OCI-LY1 (cell line): ENCODE measurements at regions not wholly inside any gene's neighbourhood (a gene's known extent, or its start where the extent isn't known, plus 50 kb on each side); places are given as distances from the start of the nearest gene placed in this dataset.

Experiments used
- EZH2 ChIP-seq: fragments of 200-600 bp; sonication (generic), shearing (Covaris generic); IDR thresholded peaks from 2 replicates; pipeline ENCODE4 v1.8.0; 2017; ENCODE audit warnings: borderline replicate concordance, mixed run types, mild to moderate bottlenecking, antibody characterized with exemption, low read length, moderate library complexity, mixed read lengths
- TF ChIP-seq, protein P1 (sequence below): fragments of 200-600 bp; sonication (generic), shearing (Covaris generic); IDR thresholded peaks from 2 replicates; pipeline ENCODE4 v1.5.1; 2017; ENCODE audit warnings: mild to moderate bottlenecking, antibody characterized with exemption, low read length, moderate library complexity, mixed read lengths

DNA sequence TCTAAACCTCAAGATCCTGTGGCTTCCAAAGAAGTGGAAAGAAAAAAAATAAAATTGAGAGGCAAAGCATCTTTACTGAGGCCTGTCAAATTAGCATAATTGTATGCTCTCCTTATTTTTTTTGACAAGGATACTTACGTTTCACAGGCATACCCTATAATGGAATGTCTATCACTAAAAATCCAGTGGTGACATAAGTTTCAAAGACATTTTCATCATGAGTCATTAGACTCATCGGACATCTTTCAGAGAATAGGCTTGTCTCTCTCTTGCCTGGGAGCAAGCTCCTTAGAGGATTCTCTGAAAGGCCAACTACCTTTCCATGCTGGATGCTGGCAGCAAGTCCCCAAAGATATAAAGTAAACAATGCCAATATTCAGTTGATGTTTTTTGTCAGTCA is 380.7 kb upstream of the STEAP1 start:
- TF ChIP-seq, protein P1, sequence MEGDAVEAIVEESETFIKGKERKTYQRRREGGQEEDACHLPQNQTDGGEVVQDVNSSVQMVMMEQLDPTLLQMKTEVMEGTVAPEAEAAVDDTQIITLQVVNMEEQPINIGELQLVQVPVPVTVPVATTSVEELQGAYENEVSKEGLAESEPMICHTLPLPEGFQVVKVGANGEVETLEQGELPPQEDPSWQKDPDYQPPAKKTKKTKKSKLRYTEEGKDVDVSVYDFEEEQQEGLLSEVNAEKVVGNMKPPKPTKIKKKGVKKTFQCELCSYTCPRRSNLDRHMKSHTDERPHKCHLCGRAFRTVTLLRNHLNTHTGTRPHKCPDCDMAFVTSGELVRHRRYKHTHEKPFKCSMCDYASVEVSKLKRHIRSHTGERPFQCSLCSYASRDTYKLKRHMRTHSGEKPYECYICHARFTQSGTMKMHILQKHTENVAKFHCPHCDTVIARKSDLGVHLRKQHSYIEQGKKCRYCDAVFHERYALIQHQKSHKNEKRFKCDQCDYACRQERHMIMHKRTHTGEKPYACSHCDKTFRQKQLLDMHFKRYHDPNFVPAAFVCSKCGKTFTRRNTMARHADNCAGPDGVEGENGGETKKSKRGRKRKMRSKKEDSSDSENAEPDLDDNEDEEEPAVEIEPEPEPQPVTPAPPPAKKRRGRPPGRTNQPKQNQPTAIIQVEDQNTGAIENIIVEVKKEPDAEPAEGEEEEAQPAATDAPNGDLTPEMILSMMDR = no peak
- TF ChIP-seq EZH2 = no peak
